HG03135 (cell line): ENCODE measurements at regions not wholly inside any gene's neighbourhood (a gene's known extent, or its start where the extent isn't known, plus 50 kb on each side); places are given as distances from the start of the nearest gene placed in this dataset.
"Not testable (repeated sequence)": the region's sequence is repeated elsewhere in the genome, so short reads cannot be mapped to it uniquely, and the experiment has no call there.

Experiments
- ATAC-seq: cut with Tn5 transposase; IDR thresholded peaks from one replicate; pipeline ENCODE4 v1.9.1; 2021; ENCODE audit warnings: mild to moderate bottlenecking, moderate library complexity; ENCODE audit not compliant: unreplicated experiment

DNA sequence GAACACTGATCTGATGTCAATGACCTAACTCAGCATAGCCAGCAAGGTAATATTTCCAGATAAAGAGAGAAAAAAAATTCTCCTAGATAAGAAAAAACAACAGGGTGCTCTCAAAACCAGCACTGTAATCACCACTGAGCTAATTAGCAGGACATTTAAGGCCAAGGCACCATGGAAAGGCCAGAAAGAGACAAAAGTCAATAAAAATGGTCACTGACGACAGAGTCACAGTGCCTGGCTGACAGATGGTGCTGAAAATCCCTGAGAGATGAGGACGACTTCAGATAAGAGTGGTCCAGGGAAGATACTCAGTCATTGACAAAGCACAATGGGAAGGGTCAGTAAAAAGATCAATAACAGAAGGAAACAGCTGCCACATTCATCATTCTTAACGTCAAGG is 186.7 kb downstream of the SPATA31A6 start:
- not testable (repeated sequence) for ATAC-seq

DNA sequence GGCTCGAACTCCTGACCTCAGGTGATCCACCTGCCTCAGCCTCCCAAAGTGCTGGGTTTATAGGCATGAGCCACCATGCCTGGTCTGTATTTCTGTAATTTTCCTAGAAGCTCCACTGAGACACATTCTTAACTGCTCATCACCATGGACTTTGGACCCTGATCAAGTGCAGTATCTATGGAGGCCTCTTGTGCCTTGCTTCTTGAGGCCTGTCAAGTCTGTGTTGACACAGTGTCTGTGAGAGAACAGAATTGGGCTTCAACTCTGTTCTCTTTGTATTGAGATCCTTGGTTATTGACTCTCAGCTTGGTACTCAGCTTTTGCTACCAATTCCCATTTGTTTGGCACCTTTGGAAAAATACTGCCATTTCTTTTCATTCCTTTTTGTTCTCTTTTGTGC is 188.0 kb downstream of the SPATA31A6 start:
- ATAC-seq, result not testable (repeated sequence)

DNA sequence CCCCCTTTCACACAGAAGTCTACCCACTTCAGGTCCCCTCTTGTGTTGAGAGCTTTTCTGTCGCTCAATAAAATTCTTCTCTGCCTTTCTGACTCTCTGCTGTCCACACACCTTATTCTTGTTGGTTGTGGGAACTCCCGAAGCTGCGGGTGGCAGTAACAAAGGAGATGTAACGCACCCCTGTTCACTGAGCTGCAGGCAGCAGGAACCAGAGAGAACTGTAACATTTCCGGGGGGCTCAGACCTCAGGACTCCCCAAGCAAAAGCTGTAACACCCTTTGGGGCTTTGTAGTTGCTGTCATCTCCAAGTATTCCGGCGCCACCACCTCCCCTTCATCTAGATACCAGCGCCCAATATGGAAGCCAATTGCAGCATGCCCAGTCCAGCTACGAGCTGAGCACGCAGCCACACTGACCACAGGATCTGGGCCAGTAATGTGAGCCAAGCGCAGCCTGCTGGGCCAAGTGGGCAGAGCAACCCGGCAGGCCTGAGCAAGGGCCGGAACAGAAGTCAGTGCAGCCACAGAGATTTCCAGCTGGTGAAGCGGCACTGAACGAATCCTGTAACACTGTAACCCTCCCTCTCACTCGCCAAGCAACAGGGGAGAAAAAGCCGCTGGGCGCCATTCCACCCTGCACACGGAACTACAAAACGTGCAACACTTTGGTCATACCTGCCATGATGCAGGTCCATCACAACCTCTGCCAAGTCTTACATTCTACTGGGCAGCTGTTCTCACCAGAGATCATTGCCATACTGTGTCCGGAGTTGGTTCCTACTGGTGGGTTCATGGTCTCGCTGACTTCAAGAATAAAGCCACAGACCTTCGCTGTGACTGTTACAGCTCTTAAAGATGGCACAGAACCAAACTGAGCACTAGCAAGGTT is 194.3 kb downstream of the SPATA31A6 start:
- not testable (repeated sequence) for ATAC-seq

DNA sequence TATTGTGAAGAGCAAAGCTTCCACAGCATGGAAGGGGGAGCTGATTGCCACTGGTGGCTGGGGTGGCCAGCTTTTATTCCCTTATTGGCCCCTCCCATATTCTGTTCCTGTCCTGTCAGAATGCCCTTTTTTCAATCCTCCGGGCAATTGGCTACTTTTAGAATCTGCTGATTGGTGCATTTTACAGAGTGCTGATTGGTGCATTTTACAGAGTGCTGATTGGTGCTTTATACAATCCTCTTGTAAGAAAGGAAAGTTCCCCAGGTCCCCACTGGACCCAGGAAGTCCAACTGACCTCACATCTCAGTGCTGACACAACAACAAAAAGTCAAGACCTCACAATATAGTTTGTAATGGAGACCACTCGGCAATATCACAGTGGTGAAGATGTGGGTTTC is 195.0 kb downstream of the SPATA31A6 start:
- ATAC-seq, result no peak

DNA sequence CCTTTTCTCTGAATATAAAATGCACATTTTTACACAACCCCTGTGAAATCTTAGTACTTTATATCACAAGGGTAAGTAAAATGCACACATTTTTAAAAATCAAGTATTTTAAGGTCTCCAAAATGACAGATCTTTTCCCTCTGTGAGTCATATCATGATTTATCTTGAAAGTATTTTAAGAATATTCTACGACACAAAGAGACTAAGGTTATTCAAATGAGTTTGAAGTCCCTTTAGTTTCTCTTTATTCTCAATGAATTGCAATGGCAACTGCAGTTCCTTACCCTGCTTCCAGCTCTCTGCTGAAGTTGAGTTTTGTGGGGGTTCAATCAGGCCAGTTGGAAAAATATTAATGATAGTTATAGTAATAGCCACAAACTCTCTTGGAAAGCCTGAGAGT is 196.1 kb downstream of the SPATA31A6 start:
- not testable (repeated sequence) for ATAC-seq

DNA sequence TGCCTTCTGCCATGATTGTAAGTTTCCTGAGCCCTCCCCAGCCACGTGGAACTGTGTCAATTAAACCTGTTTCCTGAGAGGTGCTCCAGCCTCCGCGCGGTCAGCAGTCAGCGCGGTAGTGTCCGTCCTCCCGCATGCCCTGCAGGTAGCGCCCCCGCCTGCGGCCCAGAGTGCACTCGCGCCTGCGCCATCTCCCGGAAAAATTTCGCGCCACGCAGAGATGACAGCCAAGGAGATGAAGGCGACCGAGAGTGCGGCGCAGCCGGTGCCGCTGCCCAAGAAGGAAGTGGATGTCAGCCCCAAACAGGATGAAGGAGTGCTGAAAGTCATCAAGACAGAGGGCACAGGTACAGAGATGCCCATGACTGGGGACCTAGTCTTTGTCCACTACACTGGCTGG is 201.1 kb downstream of the SPATA31A6 start:
- ATAC-seq, result not testable (repeated sequence)

DNA sequence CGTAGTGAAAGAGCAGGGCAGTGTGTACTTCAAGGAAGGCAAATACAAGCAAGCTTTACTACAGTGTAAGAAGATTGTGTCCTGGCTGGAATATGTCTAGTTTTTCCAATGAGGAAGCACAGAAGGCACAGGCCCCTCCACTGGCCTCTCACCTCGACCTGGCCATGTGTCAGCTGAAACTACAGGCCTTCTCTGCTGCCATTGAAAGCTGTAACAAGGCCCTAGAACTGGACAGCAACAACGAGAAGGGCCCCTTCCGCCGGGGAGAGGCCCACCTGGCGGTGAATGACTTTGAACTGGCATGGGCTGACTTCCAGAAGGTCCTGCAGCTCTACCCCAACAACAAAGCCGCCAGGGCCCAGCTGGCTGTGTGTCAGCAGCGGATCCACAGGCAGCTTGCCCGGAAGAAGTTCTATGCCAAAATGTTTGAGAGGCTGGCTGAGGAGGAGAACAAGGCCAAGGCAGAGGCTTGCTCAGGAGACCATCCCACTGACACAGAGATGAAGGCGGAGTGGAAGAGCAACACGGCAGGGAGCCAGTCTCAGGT is 202.2 kb downstream of the SPATA31A6 start:
- ATAC-seq, result not testable (repeated sequence)

DNA sequence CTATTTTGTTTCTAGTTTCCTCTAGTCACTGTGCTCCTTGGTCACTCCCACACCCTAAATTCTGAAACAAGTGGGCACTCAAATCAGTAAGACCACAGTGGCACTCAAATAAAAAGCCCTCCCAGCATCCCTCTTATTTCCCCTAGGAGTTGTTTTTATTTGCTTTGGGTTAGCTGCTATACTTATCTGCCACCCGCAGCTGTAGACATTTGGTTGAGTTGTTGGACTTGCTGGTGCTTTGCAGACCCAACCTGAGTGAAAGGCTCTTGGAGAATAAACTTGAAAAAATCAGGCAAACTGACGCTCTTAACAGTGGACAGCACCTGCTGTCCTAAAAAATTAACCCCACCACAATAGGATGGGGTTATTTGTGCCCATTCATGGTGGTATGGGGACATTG is 203.0 kb downstream of the SPATA31A6 start:
- ATAC-seq, result no peak

DNA sequence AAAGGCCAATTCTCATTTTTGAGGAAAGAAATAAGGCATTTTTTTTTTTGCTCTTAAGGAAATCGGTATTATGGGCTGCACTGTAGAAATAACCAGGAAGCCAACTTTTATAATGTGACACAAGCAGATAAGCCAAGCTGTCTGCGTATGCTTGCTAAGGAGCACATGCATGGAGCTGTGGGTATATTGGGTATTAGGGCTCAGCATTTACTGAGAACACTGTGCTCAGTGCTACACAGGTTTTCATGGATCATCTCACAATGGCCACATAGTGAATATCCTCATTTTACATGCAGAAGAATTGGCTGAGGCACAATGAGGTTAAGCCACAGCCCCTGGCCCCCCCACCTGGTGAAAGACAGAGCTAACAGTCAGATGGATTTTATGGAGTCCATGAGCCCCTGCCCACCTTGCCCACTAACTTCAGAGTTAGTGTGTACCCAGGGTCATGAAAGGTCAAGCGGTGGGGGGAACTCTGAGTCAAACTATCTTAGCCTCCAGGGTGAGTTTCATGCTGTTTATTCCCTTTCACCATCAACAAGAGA is 204.8 kb downstream of the SPATA31A6 start:
- ATAC-seq, result no peak

DNA sequence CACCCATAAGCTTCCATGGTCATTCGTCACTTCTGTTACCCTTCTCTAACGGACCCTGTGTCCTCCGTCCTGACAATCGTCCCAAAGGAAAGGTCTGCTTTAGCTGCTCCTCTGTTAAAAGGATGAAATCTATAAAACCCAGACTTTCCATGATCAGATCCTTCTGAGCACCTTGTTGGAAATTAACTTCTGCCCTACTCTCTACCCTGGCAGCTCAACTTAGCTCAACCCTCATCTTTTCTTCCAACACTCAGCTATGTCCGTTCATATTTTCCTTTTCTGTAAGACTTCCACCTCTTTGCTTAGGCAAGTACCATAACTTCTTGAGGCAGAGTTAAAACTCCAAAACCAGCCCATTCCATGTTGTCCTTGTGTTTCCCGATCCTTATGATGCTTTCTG is 205.4 kb downstream of the SPATA31A6 start:
- ATAC-seq, result no peak

DNA sequence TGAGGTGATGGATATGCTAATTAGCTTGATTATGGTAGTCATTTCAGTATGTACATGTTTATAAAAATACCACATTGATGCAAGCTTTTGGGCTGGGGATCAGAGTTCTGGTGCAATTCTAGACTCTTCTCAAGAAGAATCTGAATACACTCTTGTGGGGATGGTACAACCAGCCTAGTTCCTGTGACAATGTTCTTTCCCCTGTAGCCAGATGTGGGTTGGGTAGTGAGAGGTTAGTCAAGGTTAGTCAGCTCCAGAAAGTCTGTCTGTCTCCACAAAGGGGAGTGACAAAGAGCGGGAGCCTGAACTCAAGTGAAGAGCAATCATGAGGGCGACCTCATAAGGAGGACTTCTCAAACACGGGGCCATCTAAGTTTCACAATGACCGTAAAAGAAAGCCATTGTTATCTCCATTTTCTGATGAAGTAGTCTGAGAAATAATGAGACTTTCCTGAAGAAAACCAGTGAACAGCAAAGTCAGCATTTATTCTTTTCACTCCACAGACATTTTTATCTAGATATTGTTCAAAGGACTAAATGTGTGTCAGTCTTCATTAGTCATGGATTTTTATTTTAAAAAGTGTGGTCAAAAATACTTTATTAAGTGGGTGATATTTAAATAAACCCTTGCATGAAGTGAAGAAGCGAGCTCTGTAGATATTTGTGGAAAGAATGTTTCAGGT is 209.5 kb downstream of the SPATA31A6 start:
- ATAC-seq, result not testable (repeated sequence)

DNA sequence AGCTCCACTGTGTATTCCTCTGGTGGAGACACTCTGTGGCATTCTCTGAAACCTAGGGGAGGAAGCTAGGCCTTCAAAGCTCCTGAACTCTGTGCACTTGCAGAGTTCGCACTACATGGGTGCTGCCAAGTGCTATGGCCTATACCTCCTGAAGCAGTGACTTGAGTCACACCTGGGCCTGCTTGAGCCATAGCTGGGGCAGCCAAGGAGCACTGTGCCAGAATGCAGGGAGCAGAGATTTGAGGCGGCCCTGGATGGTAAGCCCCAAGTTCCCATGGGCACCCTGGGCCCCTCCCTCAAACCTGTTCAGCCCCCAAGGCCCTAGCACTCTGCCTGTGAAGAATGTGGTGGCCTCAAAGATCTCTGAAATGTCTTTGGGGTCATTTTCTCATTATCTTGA is 212.9 kb downstream of the SPATA31A6 start:
- no peak for ATAC-seq

DNA sequence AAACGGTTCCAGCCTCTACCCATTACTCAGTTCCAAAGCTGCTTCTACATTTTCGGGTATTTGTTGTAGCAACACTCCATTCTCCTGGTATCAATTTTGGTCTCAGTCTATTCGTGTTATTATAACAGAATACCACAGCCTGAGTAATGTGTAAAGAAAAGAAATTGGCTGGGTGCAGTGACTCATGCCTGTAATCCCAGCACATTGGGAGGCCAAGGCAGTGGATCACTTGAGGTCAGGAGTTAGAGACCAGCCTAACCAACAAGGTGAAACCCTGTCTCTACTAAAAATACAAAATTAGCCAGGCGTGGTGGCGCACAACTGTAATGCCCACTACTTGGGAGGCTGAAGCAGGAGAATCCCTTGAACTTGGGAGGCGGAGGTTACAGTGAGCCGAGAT is 213.9 kb downstream of the SPATA31A6 start:
- not testable (repeated sequence) for ATAC-seq

DNA sequence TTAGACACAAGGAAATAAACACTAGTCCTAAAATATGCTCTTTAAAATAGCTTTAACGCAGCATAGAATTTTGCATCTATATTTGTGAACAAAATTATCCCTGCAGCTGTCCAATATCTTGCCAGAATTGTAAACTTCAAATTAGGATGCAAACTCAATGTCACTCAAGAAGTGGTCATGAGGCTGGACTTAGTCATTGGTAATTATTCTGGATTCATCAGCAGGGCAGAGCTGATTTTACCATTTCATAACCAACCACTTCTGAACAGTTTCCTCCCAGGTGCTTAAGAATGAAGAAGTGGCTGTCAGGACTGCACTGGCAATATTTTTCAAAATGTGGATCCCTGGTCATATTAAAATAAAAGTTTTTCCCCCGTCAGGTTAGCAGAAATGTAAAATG is 219.5 kb downstream of the SPATA31A6 start:
- not testable (repeated sequence) for ATAC-seq

DNA sequence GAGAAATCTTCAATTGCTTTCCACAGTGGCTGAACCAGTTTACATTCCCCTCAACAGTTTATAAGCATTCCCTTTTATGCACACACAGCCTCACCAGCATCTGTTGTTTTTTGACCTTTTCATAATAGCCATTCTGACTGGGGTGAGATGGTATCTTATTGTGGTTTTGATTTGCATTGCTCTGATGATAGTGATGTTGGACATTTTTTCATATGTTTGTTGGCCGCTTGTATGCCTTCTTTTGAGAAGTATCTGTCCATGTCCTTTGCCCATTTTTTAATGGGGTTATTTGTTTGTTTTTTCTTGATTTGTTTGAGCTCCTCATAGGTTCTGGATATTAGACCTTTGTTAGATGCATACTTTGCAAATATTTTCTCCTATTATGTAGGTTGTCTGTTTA is 226.1 kb downstream of the SPATA31A6 start:
- ATAC-seq, result not testable (repeated sequence)

DNA sequence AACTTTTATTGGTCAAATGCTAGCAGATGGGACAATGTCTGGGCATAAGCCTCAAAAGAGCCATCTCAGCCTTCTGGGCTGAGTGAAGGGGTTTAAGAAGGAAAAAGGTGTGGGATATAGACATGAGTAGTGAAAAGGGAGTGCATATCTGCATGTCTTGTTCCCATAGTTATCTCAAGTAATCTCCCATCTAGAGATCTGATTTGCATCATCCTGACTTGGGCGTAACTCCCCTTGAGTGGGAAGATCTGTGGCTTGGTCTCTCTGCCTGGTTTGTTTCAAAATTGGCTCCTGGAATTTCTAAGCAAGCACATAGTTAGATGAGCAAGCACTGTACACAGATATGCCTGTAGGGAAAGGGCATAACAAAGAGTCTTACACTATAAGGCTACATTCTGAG is 228.9 kb downstream of the SPATA31A6 start:
- not testable (repeated sequence) for ATAC-seq

DNA sequence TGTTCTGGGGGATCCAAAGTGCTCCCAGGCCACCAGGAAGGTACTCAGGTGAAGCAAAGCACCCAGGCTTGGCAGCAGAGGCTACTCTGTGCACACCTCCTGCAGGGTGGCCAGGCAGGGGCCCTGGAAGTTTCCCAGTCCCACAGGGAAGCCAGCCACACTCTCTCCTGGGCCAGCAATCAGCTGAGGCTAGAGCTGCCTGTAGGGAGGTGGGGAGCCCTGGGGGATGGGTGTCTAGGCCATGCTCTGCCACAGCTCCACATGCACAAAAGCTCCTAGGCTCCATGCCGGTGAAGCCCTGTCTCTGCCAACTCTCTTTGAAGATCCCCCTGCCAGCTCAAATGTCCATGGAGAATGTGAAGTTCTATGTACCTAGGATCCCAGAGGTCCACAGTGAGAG is 231.4 kb downstream of the SPATA31A6 start:
- not testable (repeated sequence) for ATAC-seq

DNA sequence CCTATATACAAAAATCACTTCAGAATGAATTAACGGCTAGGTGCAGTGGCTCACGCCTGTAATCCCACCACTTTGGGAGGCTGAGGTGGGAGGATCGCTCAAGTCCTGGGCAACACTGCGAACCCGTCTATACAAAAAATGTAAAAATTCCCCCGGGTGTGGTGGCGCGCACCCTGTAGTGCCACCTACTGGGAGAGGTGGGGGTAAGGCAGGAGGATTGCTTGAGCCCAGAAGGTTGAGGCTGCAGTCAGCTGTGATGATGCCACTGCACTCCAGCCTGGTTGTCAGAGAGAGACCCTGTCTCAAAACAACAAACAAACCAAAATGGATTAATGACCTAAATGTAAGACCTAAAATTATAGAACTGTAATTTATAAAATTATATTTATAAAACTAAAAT is 236.2 kb downstream of the SPATA31A6 start:
- ATAC-seq, result not testable (repeated sequence)

DNA sequence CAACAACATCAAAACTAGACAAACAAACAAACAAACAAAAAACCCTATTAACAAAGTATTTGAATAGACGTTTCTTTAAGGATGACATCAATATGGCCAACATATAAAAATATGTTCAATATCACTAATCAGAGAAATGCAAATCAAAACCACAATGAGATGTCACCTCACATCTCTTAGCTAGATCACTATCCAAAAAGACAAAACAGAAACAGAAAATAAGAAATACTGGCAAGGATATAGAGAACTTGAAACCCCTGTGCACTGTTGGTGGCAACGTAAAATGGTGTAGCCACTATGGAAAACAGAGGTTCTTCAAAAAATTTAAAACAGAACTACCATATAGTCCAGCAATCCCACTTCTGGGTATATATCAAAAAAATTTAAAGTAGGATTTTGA is 236.9 kb downstream of the SPATA31A6 start:
- peak; percentile 75 for ATAC-seq

DNA sequence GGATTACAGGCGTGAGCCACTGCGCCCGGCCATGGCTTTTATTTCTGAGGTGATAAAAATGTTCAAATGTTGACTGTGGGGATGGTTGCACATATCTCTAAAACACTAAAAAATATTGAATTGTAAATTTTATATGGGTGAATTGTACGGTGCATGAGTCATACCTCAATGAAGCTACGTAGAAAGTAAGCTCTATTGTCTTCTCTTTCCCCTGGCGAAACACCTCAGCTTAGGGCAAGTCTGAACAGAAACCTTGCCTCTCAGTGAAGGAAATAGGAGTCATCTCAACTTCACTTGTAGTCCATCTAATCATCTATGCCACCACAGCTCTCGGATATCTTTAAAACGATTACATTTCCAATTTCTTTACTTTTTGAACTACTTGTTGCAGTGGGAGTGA is 238.2 kb downstream of the SPATA31A6 start:
- ATAC-seq, result not testable (repeated sequence)
